HEK293 (cell line): ENCODE measurements at regions not wholly inside any gene's neighbourhood (a gene's known extent, or its start where the extent isn't known, plus 50 kb on each side); places are given as distances from the start of the nearest gene placed in this dataset.

Source experiments
- CTCF ChIA-PET: fragments of 350-600 bp; formaldehyde crosslinking; extraction: SDS; loops from one replicate; lab custom pipeline; 2021; ENCODE audit warnings: antibody characterized with exemption; lab: Yijun Ruan, JAX
- POLR2A ChIA-PET: fragments of 300-600 bp; formaldehyde crosslinking; extraction: SDS; loops from one replicate; lab custom pipeline; 2020; ENCODE audit warnings: antibody characterized with exemption, inconsistent platforms; lab: Yijun Ruan, JAX
- H3K27ac ChIP-seq: fragments of 200-500 bp; sonication (Bioruptor generic); 2 replicates; pipeline ENCODE4 v1.5.1; 2014; ENCODE audit warnings: low read depth, low read length, control low read depth, inconsistent platforms; ENCODE audit errors: extremely low read depth
- H3K36me3 ChIP-seq, 2 experiments: fragments of 200-500 bp in 1 of 2; sonication (Bioruptor generic) in 1 of 2; 1 replicate in 1 of 2; 2 replicates in 1 of 2; pipeline ENCODE4 v1.5.1; 2014 to 2017; ENCODE audit warnings: inconsistent platforms in 2 of 2, low read length in 2 of 2; ENCODE audit not compliant: control insufficient read depth in 2 of 2, insufficient read depth in 1 of 2
- H3K4me1 ChIP-seq: fragments of 200-500 bp; sonication (Bioruptor generic); 2 replicates; pipeline ENCODE4 v1.5.1; 2014; ENCODE audit warnings: mild to moderate bottlenecking, low read length, inconsistent platforms; ENCODE audit not compliant: control insufficient read depth, insufficient read depth
- H3K4me3 ChIP-seq: 2 replicates; pipeline ENCODE4 v1.5.1; 2011; ENCODE audit warnings: low read depth, mild to moderate bottlenecking, control low read depth, low read length, moderate library complexity
- H3K9me3 ChIP-seq: fragments of 200-500 bp; sonication (Bioruptor generic); 2 replicates; pipeline ENCODE4 v1.5.1; 2014; ENCODE audit warnings: low read depth, low read length, inconsistent platforms; ENCODE audit not compliant: control insufficient read depth, insufficient read depth
- GLIS1 ChIP-seq: fragments of 450-650 bp; formaldehyde crosslinking; IDR thresholded peaks from 2 replicates; pipeline ENCODE4 v1.5.1; 2016; ENCODE audit warnings: missing biosample characterization, missing genetic modification characterization
- HOXA7 ChIP-seq: sonication (generic); formaldehyde crosslinking; IDR thresholded peaks from 2 replicates; pipeline ENCODE4 v1.8.1; 2022; ENCODE audit warnings: missing genetic modification reagents, borderline replicate concordance
- HOXD13 ChIP-seq: sonication (generic); formaldehyde crosslinking; IDR thresholded peaks from 2 replicates; pipeline ENCODE4 v1.8.0; 2022; ENCODE audit warnings: missing genetic modification reagents, borderline replicate concordance
- INSM2 ChIP-seq: fragments of 450-650 bp; formaldehyde crosslinking; IDR thresholded peaks from 2 replicates; pipeline ENCODE4 v1.5.1; 2016; ENCODE audit warnings: missing biosample characterization, missing genetic modification characterization
- KLF17 ChIP-seq: fragments of 450-650 bp; formaldehyde crosslinking; IDR thresholded peaks from 2 replicates; pipeline ENCODE4 v1.5.1; 2016; ENCODE audit warnings: missing biosample characterization, missing genetic modification characterization
- OSR2 ChIP-seq: fragments of 450-650 bp; formaldehyde crosslinking; IDR thresholded peaks from 2 replicates; pipeline ENCODE4 v1.5.1; 2016; ENCODE audit warnings: missing biosample characterization, missing genetic modification characterization
- PRDM10 ChIP-seq: fragments of 450-650 bp; formaldehyde crosslinking; IDR thresholded peaks from 2 replicates; pipeline ENCODE4 v1.5.1; 2016; ENCODE audit warnings: missing biosample characterization, missing genetic modification characterization
- SP7 ChIP-seq: fragments of 450-650 bp; formaldehyde crosslinking; IDR thresholded peaks from 2 replicates; pipeline ENCODE4 v1.5.1; 2016; ENCODE audit warnings: missing biosample characterization, missing genetic modification characterization
- WT1 ChIP-seq: fragments of 450-650 bp; formaldehyde crosslinking; IDR thresholded peaks from 2 replicates; pipeline ENCODE4 v1.5.1; 2016; ENCODE audit warnings: missing biosample characterization, missing genetic modification characterization
- ZBTB7A ChIP-seq: fragments of 450-650 bp; formaldehyde crosslinking; IDR thresholded peaks from 2 replicates; pipeline ENCODE4 v1.5.1; 2016; ENCODE audit warnings: low read depth, missing biosample characterization, missing genetic modification characterization
- ZEB2 ChIP-seq: fragments of 450-650 bp; formaldehyde crosslinking; IDR thresholded peaks from 2 replicates; pipeline ENCODE4 v1.5.1; 2016; ENCODE audit warnings: missing biosample characterization, missing genetic modification characterization
- ZNF19 ChIP-seq: fragments of 450-650 bp; formaldehyde crosslinking; IDR thresholded peaks from 2 replicates; pipeline ENCODE4; 2016; ENCODE audit warnings: missing biosample characterization, missing genetic modification characterization, low read depth
- ZNF248 ChIP-seq: fragments of 450-650 bp; formaldehyde crosslinking; IDR thresholded peaks from 2 replicates; pipeline ENCODE4 v1.5.1; 2017; ENCODE audit warnings: missing biosample characterization, missing genetic modification characterization
- ZNF426 ChIP-seq: fragments of 450-650 bp; formaldehyde crosslinking; IDR thresholded peaks from 2 replicates; pipeline ENCODE4 v1.5.1; 2017; ENCODE audit warnings: missing biosample characterization, missing genetic modification characterization, mild to moderate bottlenecking, inconsistent platforms, moderate library complexity
- ZNF521 ChIP-seq: fragments of 450-650 bp; formaldehyde crosslinking; IDR thresholded peaks from 2 replicates; pipeline ENCODE4 v1.5.1; 2017; ENCODE audit warnings: missing biosample characterization, mild to moderate bottlenecking, missing genetic modification characterization
- ZNF624 ChIP-seq: fragments of 450-650 bp; formaldehyde crosslinking; IDR thresholded peaks from 2 replicates; pipeline ENCODE4 v1.5.1; 2017; ENCODE audit warnings: missing biosample characterization, missing genetic modification characterization
- ZNF645 ChIP-seq: fragments of 450-650 bp; formaldehyde crosslinking; IDR thresholded peaks from 2 replicates; pipeline ENCODE4; 2016; ENCODE audit warnings: missing biosample characterization, missing genetic modification characterization
- ZNF654 ChIP-seq: fragments of 450-650 bp; formaldehyde crosslinking; IDR thresholded peaks from 2 replicates; pipeline ENCODE4 v1.5.1; 2016; ENCODE audit warnings: low read depth, missing biosample characterization, missing genetic modification characterization
- ZNF677 ChIP-seq: fragments of 450-650 bp; IDR thresholded peaks from 2 replicates; pipeline ENCODE4 v1.5.0; 2018; ENCODE audit warnings: missing biosample characterization, mild to moderate bottlenecking, missing genetic modification characterization, moderate library complexity

GRCh38 chr2:149661844-149662243 is 74.3 kb upstream of the MMADHC start (continued):
- TF ChIP-seq ZNF624 (tag by site-specific recombination) (no peak), PRDM10 (tag by site-specific recombination) (peak; percentile 69), ZNF645 (tag by site-specific recombination) (no peak), ZNF677 (tag by site-specific recombination) (peak; percentile 47; the same call in 1 of the 2 replicates)

GRCh38 chr2:149658553-149658952 is 71.0 kb upstream of the MMADHC start:
- no peak for TF ChIP-seq ZNF521 (tag by site-specific recombination)
- TF ChIP-seq ZNF19: no peak
- no peak for TF ChIP-seq HOXA7 (CRISPR knock-in tag)
- TF ChIP-seq ZNF426 (tag by site-specific recombination): no peak
- no peak for TF ChIP-seq ZEB2
- no peak for TF ChIP-seq WT1 (tag by site-specific recombination)
- no peak for TF ChIP-seq KLF17 (tag by site-specific recombination)
- TF ChIP-seq INSM2: no peak
- no peak for TF ChIP-seq ZNF248 (tag by site-specific recombination)
- TF ChIP-seq HOXD13 (CRISPR knock-in tag): no peak
- TF ChIP-seq, all 188 proteins: peak for 0
- H3K4me3 ChIP-seq: no peak overlapping the region
- CTCF ChIA-PET: interaction anchor here (0.9 kb wide), 1 partner anchor 57 kb away, joined by 5 read pairs; no protein-coding TSS in a partner anchor
- H3K27ac ChIP-seq: no peak overlapping the region
- no peaks in the 10 kb centered on the region for H3K9me3 ChIP-seq
- POLR2A ChIA-PET: no interaction called here
- peaks cover 4% of the 10 kb centered on the region; the same call in 1 of the 2 replicates for H3K4me1 ChIP-seq
- no peaks in the 10 kb centered on the region for H3K36me3 ChIP-seq

- Histone ChIP-seq H3K9me3 (no peaks in the 10 kb centered on the region), H3K4me1 (peaks cover 4% of the 10 kb centered on the region; the same call in 1 of the 2 replicates), H3K36me3 (no peaks in the 10 kb centered on the region), H3K27ac (no peak overlapping the region), H3K4me3 (no peak overlapping the region)
- no peak for TF ChIP-seq ZBTB7A
- no peak for TF ChIP-seq ZNF654 (tag by site-specific recombination)
- no peak for TF ChIP-seq ZNF521 (tag by site-specific recombination)
- TF ChIP-seq SP7 (tag by site-specific recombination): peak; percentile 99
- TF ChIP-seq OSR2 (tag by site-specific recombination): no peak
- peak; percentile 71 for TF ChIP-seq GLIS1
- CTCF ChIA-PET: interaction anchor here (0.9 to 1.1 kb wide), 2 partner anchors 58 to 72 kb away, joined by 3 to 5 read pairs; no protein-coding TSS in a partner anchor
- POLR2A ChIA-PET: no interaction called here
Measured at GRCh38 chr2:149657401-149658040, 69.9 kb upstream of the MMADHC start.
